BE2C (cell line): ENCODE measurements at regions not wholly inside any gene's neighbourhood (a gene's known extent, or its start where the extent isn't known, plus 50 kb on each side); places are given as distances from the start of the nearest gene placed in this dataset.
A peak's percentile ranks its signal among the peaks of the same experiment; 100 is the strongest.
"Not testable (repeated sequence)": the region's sequence is repeated elsewhere in the genome, so short reads cannot be mapped to it uniquely, and the experiment has no call there.

Experiments used
- DNase-seq: peaks from one replicate; pipeline ENCODE4 v3.0.0-alpha.2; 2020
- H3K27me3 ChIP-seq: fragments of 250-450 bp; sonication (Bioruptor Pico); 2 replicates; pipeline ENCODE4 v1.5.1; 2020; ENCODE audit warnings: mild to moderate bottlenecking
- H3K36me3 ChIP-seq: fragments of 250-450 bp; sonication (Bioruptor Pico); 2 replicates; pipeline ENCODE4 v1.5.1; 2020; ENCODE audit warnings: mild to moderate bottlenecking
- H3K4me1 ChIP-seq: fragments of 250-450 bp; sonication (Bioruptor Pico); 2 replicates; pipeline ENCODE4 v1.5.1; 2020
- H3K4me3 ChIP-seq: 2 replicates; pipeline ENCODE4 v1.5.1; 2011; ENCODE audit warnings: low read depth, low read length
- H3K9me3 ChIP-seq: fragments of 250-450 bp; sonication (Bioruptor Pico); 2 replicates; pipeline ENCODE4 v1.5.1; 2020
- CTCF ChIP-seq: IDR thresholded peaks from 2 replicates; pipeline ENCODE4 v1.5.1; 2012; ENCODE audit warnings: mild to moderate bottlenecking, low read depth, low read length

DNA sequence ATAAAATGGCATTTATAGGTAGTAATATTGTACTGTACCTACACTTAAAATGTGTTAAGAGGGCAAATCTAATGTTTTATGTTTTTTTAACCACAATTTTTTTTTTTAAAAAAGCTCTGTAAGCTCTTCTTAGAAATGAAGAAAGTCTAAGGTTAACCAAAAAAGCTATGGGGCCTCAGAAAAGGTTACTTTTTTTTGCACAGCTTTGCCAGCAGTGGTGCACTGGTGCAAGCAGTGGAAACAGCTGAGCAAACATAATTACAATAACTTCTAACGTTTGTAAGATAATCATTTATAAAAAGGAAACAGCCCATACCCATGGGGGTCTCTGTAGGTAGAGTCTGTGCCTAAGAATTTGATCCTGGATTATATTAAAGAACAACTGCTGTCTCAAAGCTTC is 85.1 kb upstream of the NID2 start:
- Histone ChIP-seq H3K36me3 (no peaks in the 10 kb centered on the region), H3K27me3 (0 out of 2 replicates have a peak, but pooled peaks cover 3% of the 10 kb centered on the region), H3K4me3 (no peak overlapping the region), H3K4me1 (no peaks in the 10 kb centered on the region), H3K9me3 (no peaks in the 10 kb centered on the region)
- no peak for TF ChIP-seq CTCF
- DNase-seq: no peak

- Histone ChIP-seq H3K4me3 (no peak overlapping the region), H3K4me1 (no peaks in the 10 kb centered on the region), H3K27me3 (peaks cover 3% of the 10 kb centered on the region; the same call in 1 of the 2 replicates), H3K36me3 (no peaks in the 10 kb centered on the region), H3K9me3 (no peaks in the 10 kb centered on the region)
- no peak for DNase-seq
- no peak for TF ChIP-seq CTCF
These were observed 81.3 kb upstream of the NID2 start for GRCh38 chr14:52150162-52150561.

GRCh38 chr14:52148371-52148770 is 79.5 kb upstream of the NID2 start:
- DNase-seq: no peak
- Histone ChIP-seq H3K4me1 (no peaks in the 10 kb centered on the region), H3K4me3 (no peak overlapping the region), H3K9me3 (no peaks in the 10 kb centered on the region), H3K27me3 (peaks cover 3% of the 10 kb centered on the region; the same call in 1 of the 2 replicates), H3K36me3 (no peaks in the 10 kb centered on the region)
- TF ChIP-seq CTCF: no peak

DNA sequence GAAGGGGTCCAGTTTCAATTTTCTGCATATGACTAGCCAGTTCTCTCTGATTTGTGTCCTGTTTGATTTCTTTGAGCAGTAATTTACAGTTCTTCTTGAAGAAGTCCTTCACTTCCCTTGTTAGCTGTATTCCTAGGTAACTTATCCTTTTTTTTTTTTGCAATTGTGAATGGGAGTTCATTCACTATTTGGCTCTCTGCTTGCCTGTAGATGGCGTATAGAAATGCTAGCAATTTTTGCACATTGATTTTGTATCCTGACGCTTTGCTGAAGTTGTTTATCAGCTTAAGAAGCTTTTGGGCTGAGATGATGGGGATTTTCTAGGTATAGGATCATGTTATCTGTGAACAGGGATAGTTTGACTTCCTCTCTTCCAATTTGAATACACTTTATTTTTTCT is 77.6 kb upstream of the NID2 start:
- no peak for DNase-seq
- Histone ChIP-seq H3K9me3 (no peaks in the 10 kb centered on the region), H3K36me3 (no peaks in the 10 kb centered on the region), H3K4me3 (no peak overlapping the region), H3K27me3 (no peaks in the 10 kb centered on the region; the same call in 1 of the 2 replicates), H3K4me1 (no peaks in the 10 kb centered on the region)
- TF ChIP-seq CTCF: peak; percentile 30; the same call in 1 of the 2 replicates

- H3K4me1 ChIP-seq, H3K36me3 ChIP-seq, H3K9me3 ChIP-seq, DNase-seq, H3K27me3 ChIP-seq, H3K4me3 ChIP-seq: not testable (repeated sequence)
These were observed 75.2 kb upstream of the NID2 start for GRCh38 chr14:52144099-52144498.

- no peak overlapping the region for H3K4me3 ChIP-seq
- no peaks in the 10 kb centered on the region for H3K4me1 ChIP-seq
- DNase-seq: no peak
- no peaks in the 10 kb centered on the region for H3K27me3 ChIP-seq
- no peaks in the 10 kb centered on the region for H3K9me3 ChIP-seq
- no peak for TF ChIP-seq CTCF
- H3K36me3 ChIP-seq: no peaks in the 10 kb centered on the region
These were observed 73.6 kb upstream of the NID2 start for GRCh38 chr14:52142504-52142903.

DNA sequence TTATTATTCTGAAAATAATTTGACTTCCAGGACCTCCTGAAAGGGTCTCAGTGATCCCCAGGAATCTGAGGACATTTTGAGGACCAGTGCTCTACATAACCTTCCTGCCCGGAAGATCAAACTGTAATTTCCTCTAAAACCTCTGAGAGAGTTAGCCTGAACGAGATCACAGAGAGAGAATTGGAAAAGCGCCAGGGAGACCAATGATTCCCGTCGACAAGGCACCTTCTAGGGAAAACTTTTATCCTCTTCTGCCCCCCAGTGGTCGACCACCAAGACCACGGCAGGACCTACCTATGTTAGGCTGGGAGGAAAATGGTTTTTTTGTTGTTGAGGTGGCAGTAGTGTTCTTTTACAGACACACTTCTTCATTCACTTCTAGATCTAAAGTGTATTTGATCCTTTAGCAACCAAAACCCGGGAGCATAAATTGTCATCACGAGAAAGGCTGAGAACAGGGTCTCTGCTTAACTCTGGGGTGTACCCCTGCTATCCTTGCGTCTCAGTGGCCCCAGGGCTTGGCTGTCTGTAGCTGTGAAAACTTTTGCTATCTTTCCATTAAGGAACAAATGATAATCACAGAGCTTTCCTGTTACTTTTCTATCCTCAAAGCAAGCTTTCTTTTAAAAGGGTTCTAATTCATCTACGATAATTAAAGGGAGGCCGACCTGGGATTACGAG is 62.9 kb upstream of the NID2 start:
- DNase-seq: peak; percentile 93
- peak; percentile 82 for TF ChIP-seq CTCF
- no peak overlapping the region for H3K4me3 ChIP-seq
- no peaks in the 10 kb centered on the region for H3K27me3 ChIP-seq
- no peaks in the 10 kb centered on the region for H3K36me3 ChIP-seq
- peaks cover 4% of the 10 kb centered on the region for H3K4me1 ChIP-seq
- no peaks in the 10 kb centered on the region; the same call in 1 of the 2 replicates for H3K9me3 ChIP-seq
